HG03196 (cell line): ENCODE measurements at regions not wholly inside any gene's neighbourhood (a gene's known extent, or its start where the extent isn't known, plus 50 kb on each side); places are given as distances from the start of the nearest gene placed in this dataset.
"Not testable (repeated sequence)": the region's sequence is repeated elsewhere in the genome, so short reads cannot be mapped to it uniquely, and the experiment has no call there.

Experiments
- ATAC-seq: cut with Tn5 transposase; IDR thresholded peaks from one replicate; pipeline ENCODE4 v1.9.1; 2021; ENCODE audit not compliant: unreplicated experiment

DNA sequence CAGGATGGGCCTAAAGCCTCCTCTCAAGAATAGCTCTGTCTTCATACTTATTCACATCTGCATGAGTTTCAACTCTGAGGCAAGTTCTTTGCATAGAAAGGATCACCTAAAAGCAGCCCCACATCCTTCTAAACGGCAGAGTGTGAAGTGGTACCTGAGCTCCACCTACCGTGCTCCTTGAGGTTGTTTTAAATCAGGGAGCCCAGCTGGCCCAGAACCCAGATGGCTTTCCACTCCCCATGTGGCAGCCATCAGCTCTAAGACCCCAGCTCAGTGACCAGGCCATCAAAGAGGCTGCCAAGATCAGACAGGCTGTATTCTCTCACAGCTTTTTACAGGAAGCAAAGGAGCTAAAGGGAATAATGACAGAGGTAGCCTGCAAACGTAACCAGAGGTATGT is 299.3 kb downstream of the RASEF start:
- no peak for ATAC-seq

- no peak for ATAC-seq
Measured at GRCh38 chr9:82764061-82764668, 298.8 kb downstream of the RASEF start.

DNA sequence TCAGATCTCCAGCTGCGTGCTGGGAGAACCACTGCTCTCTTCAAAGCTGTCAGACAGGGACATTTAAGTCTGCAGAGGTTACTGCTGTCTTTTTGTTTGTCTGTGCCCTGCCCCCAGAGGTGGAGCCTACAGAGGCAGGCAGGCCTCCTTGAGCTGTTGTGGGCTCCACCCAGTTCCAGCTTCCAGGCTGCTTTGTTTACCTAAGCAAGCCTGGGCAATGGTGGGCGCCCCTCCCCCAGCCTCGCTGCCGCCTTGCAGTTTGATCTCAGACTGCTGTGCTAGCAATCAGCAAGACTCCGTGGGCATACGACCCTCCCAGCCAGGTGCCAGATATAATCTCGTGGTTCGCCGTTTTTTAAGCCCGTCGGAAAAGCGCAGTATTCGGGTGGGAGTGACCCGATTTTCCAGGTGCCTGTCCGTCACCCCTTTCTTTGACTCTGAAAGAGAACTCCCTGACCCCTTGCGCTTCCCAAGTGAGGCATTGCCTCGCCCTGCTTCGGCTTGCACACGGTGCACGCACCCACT is 288.2 kb downstream of the RASEF start:
- ATAC-seq = not testable (repeated sequence)

- no peak for ATAC-seq
Measured at GRCh38 chr9:82776508-82776907, 286.4 kb downstream of the RASEF start.

DNA sequence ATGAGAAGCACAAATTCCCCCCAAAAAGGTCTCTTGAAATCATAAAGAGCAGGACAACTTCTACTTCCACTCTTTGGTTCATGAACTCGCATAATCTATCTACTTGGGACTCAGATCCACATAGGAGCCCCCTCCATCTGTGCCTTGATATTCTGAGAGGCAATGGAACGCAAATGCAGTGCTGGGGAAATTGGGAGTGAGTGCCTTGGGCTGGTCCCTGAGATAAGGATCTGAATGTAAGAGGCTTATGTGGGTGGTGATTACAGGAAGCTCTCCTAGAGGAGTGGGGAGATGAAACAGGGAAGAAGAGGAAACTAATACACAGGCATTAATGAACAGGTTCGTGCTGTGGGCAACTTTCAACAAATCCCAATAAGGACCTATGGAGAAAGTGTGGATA is 285.6 kb downstream of the RASEF start:
- ATAC-seq = no peak

DNA sequence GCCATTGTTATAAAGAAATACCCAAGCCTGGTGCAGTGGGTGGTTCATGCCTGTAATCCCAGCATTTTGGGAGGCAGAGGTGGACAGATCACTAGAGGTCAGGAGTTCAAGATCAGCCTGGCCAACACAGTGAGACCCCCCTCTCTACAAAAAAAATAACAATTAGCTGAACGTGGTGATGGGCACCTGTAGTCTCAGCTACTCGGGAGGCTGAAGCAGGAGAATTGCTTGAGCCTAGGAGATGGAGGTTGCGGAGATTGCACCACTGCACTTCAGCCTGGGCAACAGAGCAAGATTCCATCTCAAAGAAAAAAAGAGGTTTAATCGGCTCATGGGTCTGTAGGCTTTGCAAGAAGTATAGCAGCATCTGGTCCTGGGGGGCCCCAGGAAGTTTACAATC is 284.0 kb downstream of the RASEF start:
- ATAC-seq = not testable (repeated sequence)

DNA sequence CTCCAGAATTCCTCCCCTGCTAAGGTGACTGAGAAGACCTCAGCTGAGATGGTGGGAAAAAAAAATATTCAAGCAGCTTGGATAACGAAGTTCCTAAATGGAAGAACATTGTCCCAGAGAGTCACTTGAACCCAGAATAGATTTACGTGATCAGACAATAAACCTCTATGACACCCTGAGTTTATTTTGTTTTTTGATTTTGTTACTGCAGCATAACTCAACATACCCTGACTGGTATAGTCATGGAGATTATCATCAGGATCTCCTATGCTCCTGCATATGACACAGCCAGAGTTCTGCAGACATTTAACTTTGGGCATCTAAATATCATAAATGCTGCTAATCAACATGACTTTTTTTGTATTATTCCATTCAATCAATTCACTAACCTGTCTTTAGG is 282.9 kb downstream of the RASEF start:
- no peak for ATAC-seq

GRCh38 chr9:82781921-82782392 is 281.0 kb downstream of the RASEF start:
- no peak for ATAC-seq

GRCh38 chr9:82783045-82783444 is 279.9 kb downstream of the RASEF start:
- no peak for ATAC-seq

- no peak for ATAC-seq
Measured at GRCh38 chr9:82784589-82784988, 278.4 kb downstream of the RASEF start.

DNA sequence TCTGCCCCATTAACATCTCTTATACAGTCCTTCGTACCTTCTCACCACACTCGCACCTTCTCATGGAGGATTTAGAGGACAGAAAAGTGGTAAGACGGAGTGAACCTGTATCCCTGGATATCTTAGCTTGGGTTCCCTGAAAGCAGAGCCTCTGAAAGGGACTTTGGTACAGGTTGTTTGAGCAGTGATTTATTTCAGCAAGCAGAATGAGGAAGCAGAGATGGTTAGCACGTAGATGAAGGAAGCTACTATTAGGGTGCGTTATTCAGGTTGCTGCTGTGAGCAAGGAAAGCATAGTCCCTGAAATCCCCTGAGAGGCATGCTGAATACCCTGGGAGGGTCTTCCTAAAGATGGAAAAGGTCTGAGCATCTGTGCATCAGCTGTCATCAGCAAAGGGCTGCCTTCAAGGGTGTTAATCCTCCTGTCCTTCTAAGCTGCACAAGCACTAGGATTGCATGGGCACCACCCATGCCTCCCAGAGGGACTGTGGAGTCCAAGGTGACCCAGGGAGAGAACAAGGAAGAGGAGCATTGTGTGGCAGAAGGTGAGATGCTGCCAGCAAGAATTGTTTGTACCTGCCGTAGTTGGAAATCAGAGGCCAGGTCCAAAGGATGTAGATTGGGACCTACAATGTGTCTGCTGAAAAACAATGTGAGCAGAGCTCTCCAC is 273.7 kb downstream of the RASEF start:
- ATAC-seq = no peak

GRCh38 chr9:82790875-82791274 is 272.1 kb downstream of the RASEF start:
- no peak for ATAC-seq

GRCh38 chr9:82791692-82792091 is 271.2 kb downstream of the RASEF start:
- no peak for ATAC-seq

DNA sequence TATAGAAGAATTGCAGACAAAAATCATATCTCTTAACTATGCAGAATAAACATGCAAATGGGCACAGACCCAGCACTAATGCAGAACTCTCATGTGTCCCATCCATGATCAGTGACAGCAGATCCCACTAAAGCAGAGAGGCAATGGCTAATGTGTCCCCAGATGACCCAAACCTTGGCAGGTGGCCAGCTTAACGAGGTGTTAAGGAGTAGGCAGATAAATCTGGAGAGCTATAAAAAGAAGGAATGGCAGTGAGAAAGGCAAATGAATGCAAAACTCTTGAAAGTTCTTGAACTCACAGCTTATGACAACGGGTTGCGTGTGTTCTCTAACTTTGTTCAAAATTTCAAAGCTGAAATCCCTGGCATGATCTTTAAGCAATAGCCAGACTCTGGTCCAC is 265.4 kb downstream of the RASEF start:
- ATAC-seq = no peak

DNA sequence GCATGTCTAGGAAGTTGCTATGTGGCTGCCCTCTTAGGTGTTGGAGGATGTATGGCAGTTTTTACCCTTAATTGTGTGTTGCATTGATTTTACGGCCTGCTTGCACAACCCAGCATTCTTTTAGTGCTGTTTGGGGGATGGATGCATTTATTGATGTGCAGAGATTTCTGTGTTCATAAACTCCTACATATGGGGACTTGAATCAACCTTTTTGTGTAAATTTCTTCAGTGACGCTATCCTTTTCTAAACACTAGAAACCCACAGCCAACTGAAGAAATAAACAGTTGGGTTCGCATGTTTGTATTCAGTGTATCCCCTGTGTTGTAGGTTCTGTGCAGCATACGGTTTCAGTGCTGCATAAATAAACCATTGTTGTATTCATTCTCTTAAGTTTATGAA is 263.7 kb downstream of the RASEF start:
- no peak for ATAC-seq

DNA sequence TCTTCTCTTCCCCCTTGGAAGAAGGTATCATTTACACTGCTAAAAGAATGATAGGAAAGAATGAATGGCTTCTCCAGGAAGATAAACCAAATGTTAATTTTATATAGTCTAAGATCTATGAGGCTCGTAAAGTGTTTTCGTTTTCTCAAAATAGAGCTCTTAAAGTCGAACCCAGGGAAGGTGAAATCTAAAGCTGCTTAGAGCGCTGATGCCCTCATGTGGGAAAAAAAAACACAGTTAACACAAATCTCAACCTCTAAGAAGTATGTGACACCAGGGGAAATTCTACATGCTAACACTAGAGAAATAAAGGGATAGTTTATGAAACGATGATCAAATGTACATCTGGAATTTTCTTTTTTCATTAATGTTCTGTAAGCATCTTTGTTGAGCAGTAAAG is 257.9 kb downstream of the RASEF start:
- ATAC-seq = no peak

GRCh38 chr9:82808478-82808877 is 254.5 kb downstream of the RASEF start:
- no peak for ATAC-seq

DNA sequence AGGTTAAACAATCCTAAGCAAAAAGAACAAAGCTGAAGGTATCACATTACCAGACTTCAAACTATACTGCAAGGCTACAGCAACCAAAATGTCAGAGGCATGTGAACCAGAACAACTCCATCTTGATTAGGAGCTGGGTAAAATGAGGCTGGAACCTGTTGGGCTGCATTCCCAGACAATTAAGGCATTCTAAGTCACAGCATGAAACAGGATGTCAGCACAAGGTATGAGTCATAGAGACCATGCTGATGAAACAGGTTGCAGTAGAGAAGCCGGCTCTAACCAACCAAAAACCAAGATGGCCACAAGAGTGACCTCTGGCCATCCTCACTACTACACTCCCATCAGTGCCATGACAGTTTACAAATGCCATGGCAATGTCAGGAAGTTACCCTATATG is 252.0 kb downstream of the RASEF start:
- ATAC-seq = no peak

GRCh38 chr9:82819260-82819659 is 243.7 kb downstream of the RASEF start:
- ATAC-seq = no peak

- no peak for ATAC-seq
Measured at GRCh38 chr9:82820186-82820585, 242.8 kb downstream of the RASEF start.

DNA sequence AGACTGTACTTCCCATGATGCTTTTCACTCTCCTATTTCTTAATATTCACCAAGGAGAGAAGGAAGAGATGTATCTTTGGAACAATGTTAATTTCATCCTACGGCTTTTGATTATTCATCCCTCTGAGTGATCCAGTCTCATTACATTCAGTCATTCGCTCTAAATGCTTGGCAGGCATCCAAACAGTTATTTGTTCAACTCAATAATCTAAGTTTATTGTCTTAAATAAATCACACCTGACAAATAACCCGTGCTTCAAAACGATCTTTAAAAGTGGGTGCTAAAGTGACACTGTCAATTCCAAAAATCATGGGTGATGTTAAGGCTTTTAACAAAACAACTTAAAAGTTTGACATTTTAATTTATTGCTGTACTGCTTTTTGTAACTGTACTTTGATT is 233.1 kb downstream of the RASEF start:
- ATAC-seq = no peak

DNA sequence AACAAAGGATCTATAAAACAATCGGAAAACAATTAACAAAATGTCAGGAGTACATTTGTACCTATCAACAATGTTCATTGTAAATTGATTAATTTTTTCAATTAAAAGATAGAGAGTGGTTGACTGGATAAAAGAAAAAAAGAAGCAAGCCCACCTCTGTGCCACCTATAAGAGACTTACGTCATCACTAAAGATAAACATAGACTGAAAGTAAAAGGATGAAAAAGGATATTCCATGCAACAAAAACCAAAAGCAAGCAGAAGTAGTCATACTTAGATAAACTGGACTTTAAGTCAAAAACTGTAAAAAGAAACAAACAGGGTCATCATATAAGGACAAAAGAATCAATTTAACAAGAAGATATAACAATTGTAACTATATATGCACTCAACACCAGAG is 197.4 kb downstream of the RASEF start:
- ATAC-seq = no peak
